GM18861 (cell line): ENCODE measurements at regions not wholly inside any gene's neighbourhood (a gene's known extent, or its start where the extent isn't known, plus 50 kb on each side); places are given as distances from the start of the nearest gene placed in this dataset.

Experiments used
- ATAC-seq: cut with Tn5 transposase; IDR thresholded peaks from one replicate; pipeline ENCODE4 v1.9.1; 2021; ENCODE audit not compliant: unreplicated experiment

- no peak for ATAC-seq
These were observed 85.0 kb upstream of the PMEPA1 start for GRCh38 chr20:57794600-57795341.

- no peak for ATAC-seq
These were observed 84.2 kb upstream of the PMEPA1 start for GRCh38 chr20:57794036-57794435.

DNA sequence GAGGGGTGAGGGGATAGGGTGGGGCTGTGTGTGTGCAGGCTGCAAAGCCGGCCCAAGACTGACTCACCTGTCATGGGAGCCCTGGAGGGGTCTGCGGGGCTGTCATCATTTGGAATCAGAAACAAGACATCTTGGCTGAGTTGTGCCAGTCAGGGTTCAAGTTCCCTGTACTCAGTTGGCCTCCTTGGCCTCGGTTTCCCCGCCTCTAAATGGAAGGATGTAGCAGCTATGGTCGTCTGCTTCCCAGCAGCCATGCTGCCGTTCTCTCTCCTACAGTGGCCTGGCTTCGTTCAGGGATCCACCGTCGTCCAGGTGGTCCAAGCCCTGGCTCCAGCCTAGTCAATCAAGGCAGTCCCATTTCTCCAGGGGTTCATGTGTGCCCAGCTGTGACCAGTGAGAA is 83.6 kb upstream of the PMEPA1 start:
- ATAC-seq = no peak

DNA sequence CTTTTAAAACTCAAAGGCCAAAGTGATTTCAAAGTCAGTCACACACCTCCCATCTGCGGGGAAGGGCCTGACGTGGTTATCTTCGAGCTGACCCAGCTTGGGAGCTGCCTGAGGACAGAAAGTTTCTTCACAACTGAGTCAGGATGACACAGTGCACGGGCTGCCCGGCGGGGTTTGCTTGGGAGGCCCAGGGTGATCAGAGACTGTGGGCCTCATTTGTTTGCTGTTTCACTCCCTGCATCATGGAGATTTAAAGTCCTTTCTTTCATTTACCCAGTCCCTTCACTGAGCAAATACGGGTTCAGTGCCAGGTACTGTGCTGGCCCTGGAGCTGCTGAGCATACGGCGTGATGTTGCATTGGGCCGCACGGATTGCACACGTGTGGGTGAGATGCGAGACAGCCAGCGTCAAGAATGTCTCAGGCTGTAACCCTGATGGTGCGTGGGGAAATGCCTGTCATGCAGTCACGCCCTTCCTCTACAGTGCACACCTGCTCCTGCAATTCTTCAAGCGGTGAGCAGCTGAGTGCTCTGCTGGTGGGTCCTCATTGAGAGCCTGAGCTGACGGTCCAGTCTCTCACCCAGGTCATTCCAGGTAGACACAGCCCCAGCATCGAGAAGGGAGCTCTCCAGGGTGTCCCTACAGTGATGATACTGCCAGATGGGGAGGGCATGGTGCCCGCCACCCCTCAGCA is 82.7 kb upstream of the PMEPA1 start:
- no peak for ATAC-seq

- no peak for ATAC-seq
These were observed 82.2 kb upstream of the PMEPA1 start for GRCh38 chr20:57791966-57792365.

- ATAC-seq = no peak
These were observed 81.6 kb upstream of the PMEPA1 start for GRCh38 chr20:57791178-57791962.

DNA sequence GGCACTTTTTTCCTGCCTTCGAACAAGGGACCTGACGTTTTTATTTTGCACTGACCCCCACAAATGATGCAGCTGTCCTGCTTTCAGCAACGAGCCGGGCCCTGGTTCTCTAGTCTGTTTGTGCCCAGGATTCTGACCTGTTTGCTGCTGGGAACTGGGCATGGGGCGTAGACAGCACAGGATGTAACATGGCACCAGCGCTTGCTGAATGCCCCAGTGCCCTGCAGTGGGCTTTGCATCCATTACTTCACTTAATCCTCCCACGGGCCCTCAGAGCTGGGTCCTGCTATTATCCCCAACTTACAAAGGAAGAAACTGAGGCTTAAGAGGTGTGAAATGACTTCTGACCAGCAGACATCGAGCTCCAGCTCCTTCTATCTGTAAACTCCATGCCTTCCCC is 80.4 kb upstream of the PMEPA1 start:
- ATAC-seq = no peak

GRCh38 chr20:57788936-57789613 is 79.3 kb upstream of the PMEPA1 start:
- ATAC-seq = no peak

GRCh38 chr20:57787990-57788781 is 78.4 kb upstream of the PMEPA1 start:
- no peak for ATAC-seq

- no peak for ATAC-seq
These were observed 77.6 kb upstream of the PMEPA1 start for GRCh38 chr20:57787151-57787989.

DNA sequence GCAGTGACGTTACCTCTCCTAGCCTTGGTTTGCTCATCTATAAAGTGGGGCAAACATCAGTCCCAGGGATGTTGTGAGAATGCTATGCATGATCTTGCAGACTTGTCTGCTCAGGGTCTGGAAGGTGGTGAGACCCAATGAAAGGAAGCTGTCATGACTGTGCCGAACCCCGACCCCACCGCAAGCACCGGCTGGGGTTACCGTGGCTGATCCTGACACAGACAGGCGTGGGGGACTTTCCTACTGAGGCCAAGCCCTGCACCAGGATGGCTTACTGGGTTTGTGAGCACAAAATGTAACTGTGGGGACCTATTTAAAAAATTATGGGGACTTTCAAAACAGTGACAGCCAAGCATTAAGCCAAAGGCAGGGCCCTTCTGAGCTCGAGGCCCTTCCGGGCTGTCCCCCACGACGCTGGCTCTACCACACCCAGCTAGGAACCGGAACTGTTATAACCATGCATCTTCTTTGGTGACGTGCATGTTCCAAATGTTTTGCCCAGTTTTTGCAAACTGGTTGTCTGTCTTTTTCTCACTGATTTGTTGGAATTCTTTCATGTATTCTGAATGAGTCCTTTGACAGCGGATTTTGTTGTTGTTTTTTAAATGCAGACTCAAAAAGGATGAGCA is 76.6 kb upstream of the PMEPA1 start:
- ATAC-seq = no peak

GRCh38 chr20:57785720-57786119 is 75.9 kb upstream of the PMEPA1 start:
- ATAC-seq = no peak

GRCh38 chr20:57785061-57785460 is 75.2 kb upstream of the PMEPA1 start:
- ATAC-seq = no peak

DNA sequence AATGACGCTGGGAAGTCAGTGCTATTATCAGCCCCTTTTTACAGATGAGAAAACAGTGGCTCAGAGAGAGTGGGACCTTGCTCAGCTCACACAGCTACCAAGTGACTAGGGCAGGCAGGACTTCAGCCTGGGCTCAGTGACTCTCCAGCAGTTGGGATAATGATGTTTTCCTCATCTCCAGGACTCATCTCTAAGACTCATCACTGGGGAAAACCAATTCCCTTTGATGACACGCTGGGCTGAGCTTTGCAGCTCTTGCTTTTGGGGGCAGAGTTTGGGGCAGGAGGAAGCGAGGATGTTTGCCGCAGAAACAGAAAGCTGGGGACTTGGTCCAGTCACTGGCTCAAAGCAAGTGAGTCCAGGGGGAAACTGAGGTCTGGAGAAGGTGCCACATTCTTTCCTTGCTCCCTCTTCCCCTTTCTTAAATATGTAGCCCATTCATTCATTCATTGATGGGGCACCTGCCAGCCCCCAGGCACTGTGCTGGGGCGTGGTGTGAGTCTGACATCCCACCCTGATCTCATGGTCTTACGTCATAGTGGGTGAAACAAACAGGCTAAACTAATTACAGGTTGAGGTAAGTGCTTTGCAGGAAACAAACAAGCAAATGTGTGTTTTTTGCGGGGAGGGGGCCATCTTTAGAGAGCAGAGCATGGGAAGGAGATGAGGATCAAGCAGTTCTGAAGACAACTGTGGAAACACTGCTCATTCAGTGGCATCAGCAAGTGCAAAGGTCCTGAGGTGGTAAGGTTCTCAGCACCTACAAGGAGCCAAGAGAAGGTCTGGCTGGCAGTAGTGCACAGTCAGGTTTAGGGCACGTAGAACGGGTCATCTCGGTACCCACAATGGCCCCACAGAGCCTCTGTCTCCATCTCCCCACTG is 74.4 kb upstream of the PMEPA1 start:
- no peak for ATAC-seq

- no peak for ATAC-seq
These were observed 73.4 kb upstream of the PMEPA1 start for GRCh38 chr20:57783196-57783595.

DNA sequence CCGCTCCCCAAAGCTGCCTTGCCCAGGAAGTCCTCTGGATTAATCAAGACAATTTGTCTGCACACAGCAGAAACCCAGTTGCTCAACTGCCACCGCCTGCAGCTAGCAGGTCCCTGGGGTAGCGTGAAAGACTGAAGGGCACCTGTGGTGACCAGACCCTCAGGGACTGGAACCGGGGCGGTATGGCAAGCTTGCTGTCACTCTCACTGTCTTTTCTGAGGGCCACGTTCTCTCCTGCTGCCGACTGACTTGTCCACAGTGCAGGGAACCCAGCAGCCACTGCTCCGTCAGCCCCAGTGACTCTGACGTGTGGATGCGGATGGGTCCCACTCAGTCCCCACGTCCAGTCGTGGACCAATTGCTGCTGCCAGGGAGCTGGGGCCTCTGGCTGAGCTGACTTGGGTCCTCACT is 72.8 kb upstream of the PMEPA1 start:
- ATAC-seq = no peak

GRCh38 chr20:57781901-57782300 is 72.1 kb upstream of the PMEPA1 start:
- ATAC-seq = no peak

- ATAC-seq = no peak
These were observed 71.1 kb upstream of the PMEPA1 start for GRCh38 chr20:57780906-57781305.
